Osteocyte (in vitro differentiated cells): ENCODE measurements at regions not wholly inside any gene's neighbourhood (a gene's known extent, or its start where the extent isn't known, plus 50 kb on each side); places are given as distances from the start of the nearest gene placed in this dataset.

Source experiments
- DNase-seq: peaks from one replicate; pipeline ENCODE4 v3.0.0; 2021; ENCODE audit warnings: mixed read lengths; ENCODE audit not compliant: unreplicated experiment; ENCODE audit errors: extremely low spot score
- H3K27ac Mint-ChIP-seq: one replicate; pipeline ENCODE4 v1.8.0; 2021; ENCODE audit warnings: mild to moderate bottlenecking, mixed read lengths; ENCODE audit not compliant: unreplicated experiment
- H3K27me3 Mint-ChIP-seq: one replicate; pipeline ENCODE4 v1.8.0; 2021; ENCODE audit warnings: mixed read lengths; ENCODE audit not compliant: unreplicated experiment
- H3K36me3 Mint-ChIP-seq: one replicate; pipeline ENCODE4 v1.8.0; 2021; ENCODE audit warnings: mixed read lengths; ENCODE audit not compliant: unreplicated experiment
- H3K4me1 Mint-ChIP-seq: one replicate; pipeline ENCODE4 v1.8.0; 2021; ENCODE audit warnings: mixed read lengths; ENCODE audit not compliant: unreplicated experiment
- H3K4me3 Mint-ChIP-seq: one replicate; pipeline ENCODE4 v1.8.0; 2021; ENCODE audit warnings: mild to moderate bottlenecking, moderate library complexity, mixed read lengths; ENCODE audit not compliant: unreplicated experiment
- H3K9me3 Mint-ChIP-seq: one replicate; pipeline ENCODE4 v1.8.0; 2021; ENCODE audit warnings: mixed read lengths; ENCODE audit not compliant: unreplicated experiment
- TF ChIP-seq, protein P1 (sequence below): fragments of 200-600 bp; sonication (generic); IDR thresholded peaks from 2 replicates; pipeline ENCODE4 v1.5.0; 2021; ENCODE audit warnings: antibody characterized with exemption, mild to moderate bottlenecking, moderate library complexity

- Mint-ChIP-seq H3K4me3 (no peak overlapping the region), H3K36me3 (no peaks in the 10 kb centered on the region), H3K27me3 (no peaks in the 10 kb centered on the region), H3K27ac (no peak overlapping the region), H3K4me1 (no peaks in the 10 kb centered on the region), H3K9me3 (no peaks in the 10 kb centered on the region)
- TF ChIP-seq, protein P1, sequence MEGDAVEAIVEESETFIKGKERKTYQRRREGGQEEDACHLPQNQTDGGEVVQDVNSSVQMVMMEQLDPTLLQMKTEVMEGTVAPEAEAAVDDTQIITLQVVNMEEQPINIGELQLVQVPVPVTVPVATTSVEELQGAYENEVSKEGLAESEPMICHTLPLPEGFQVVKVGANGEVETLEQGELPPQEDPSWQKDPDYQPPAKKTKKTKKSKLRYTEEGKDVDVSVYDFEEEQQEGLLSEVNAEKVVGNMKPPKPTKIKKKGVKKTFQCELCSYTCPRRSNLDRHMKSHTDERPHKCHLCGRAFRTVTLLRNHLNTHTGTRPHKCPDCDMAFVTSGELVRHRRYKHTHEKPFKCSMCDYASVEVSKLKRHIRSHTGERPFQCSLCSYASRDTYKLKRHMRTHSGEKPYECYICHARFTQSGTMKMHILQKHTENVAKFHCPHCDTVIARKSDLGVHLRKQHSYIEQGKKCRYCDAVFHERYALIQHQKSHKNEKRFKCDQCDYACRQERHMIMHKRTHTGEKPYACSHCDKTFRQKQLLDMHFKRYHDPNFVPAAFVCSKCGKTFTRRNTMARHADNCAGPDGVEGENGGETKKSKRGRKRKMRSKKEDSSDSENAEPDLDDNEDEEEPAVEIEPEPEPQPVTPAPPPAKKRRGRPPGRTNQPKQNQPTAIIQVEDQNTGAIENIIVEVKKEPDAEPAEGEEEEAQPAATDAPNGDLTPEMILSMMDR = no peak
- no peak for DNase-seq
These were observed 525.1 kb downstream of the LMO4 start for GRCh38 chr1:87853576-87854351.

GRCh38 chr1:87863317-87863716 lies 534.6 kb downstream of the LMO4 start:
- Mint-ChIP-seq H3K27me3 (no peaks in the 10 kb centered on the region), H3K27ac (no peak overlapping the region), H3K36me3 (no peaks in the 10 kb centered on the region), H3K9me3 (peaks cover 5% of the 10 kb centered on the region), H3K4me1 (no peaks in the 10 kb centered on the region), H3K4me3 (no peak overlapping the region)
- TF ChIP-seq, protein P1 = no peak
- no peak for DNase-seq

DNA sequence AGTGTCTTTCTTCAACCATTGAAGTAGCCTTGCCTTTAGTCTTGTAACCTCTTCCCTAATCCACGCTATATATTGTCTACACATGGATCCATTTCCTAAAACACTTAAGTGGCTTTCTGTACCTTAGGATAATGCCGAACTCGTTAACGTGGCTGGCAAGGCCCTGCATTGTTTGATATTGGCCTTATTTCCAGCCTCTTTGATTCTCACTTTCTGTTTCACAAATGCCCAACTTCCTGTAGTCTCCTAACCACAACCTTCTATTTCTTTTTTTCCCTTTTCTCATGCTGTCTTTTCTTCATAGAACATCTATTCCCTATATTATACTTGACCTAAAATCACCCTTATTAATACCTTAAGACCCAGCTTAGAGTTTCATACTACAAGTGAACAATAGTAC lies 536.0 kb downstream of the LMO4 start:
- no peak overlapping the region for H3K27ac Mint-ChIP-seq
- DNase-seq = no peak
- H3K4me1 Mint-ChIP-seq = no peaks in the 10 kb centered on the region
- peaks cover 5% of the 10 kb centered on the region for H3K9me3 Mint-ChIP-seq
- no peaks in the 10 kb centered on the region for H3K27me3 Mint-ChIP-seq
- no peak overlapping the region for H3K4me3 Mint-ChIP-seq
- TF ChIP-seq, protein P1 = no peak
- no peaks in the 10 kb centered on the region for H3K36me3 Mint-ChIP-seq

DNA sequence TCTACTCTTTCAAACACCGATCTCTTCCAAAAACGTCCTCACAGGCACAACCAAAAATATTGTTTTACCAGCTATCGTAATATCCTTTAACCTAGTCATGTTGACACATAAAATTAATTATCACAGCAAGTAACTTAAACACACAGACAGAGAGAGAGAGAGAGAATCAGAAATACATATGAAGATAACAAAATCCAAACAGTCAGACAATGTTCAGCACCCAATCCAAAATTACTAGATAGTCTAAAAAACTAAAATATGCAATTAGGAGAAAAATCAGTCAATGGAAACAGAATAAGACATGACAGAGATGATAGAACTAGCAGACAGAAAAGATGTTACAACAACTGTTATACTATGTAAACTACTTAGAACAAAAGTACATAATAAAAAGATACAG lies 537.7 kb downstream of the LMO4 start:
- TF ChIP-seq, protein P1 = no peak
- H3K36me3 Mint-ChIP-seq = no peaks in the 10 kb centered on the region
- no peaks in the 10 kb centered on the region for H3K4me1 Mint-ChIP-seq
- H3K4me3 Mint-ChIP-seq = no peak overlapping the region
- no peak overlapping the region for H3K27ac Mint-ChIP-seq
- H3K27me3 Mint-ChIP-seq = no peaks in the 10 kb centered on the region
- H3K9me3 Mint-ChIP-seq = peaks cover 5% of the 10 kb centered on the region
- DNase-seq = no peak

- Mint-ChIP-seq H3K36me3 (no peaks in the 10 kb centered on the region), H3K27me3 (no peaks in the 10 kb centered on the region), H3K9me3 (peaks cover 5% of the 10 kb centered on the region), H3K4me1 (no peaks in the 10 kb centered on the region), H3K27ac (no peak overlapping the region), H3K4me3 (no peak overlapping the region)
- TF ChIP-seq, protein P1 = no peak
- DNase-seq = no peak
These were observed 538.9 kb downstream of the LMO4 start for GRCh38 chr1:87867626-87868025.
